HEK293T (cell line): ENCODE measurements at regions not wholly inside any gene's neighbourhood (a gene's known extent, or its start where the extent isn't known, plus 50 kb on each side); places are given as distances from the start of the nearest gene placed in this dataset.

Source experiments
- BHLHE40 ChIP-seq: fragments of 450-650 bp; IDR thresholded peaks from 2 replicates; pipeline ENCODE4 v1.6.1; 2016; ENCODE audit warnings: mild to moderate bottlenecking, moderate library complexity, borderline replicate concordance
- FOXA1 ChIP-seq: fragments of 450-650 bp; IDR thresholded peaks from 2 replicates; pipeline ENCODE4 v1.6.1; 2016; ENCODE audit warnings: mild to moderate bottlenecking
- SP1 ChIP-seq: fragments of 450-650 bp; IDR thresholded peaks from 2 replicates; pipeline ENCODE4 v1.6.1; 2017

- TF ChIP-seq FOXA1 (no peak), BHLHE40 (no peak), SP1 (no peak)
These were observed 357.0 kb upstream of the FSIP2 start for GRCh38 chr2:185381631-185382030.
